Upper lobe of left lung (tissue), 6 donors: ENCODE measurements at regions not wholly inside any gene's neighbourhood (a gene's known extent, or its start where the extent isn't known, plus 50 kb on each side); places are given as distances from the start of the nearest gene placed in this dataset.

ENCODE experiments used
- ATAC-seq, 2 donors: fragments of 200-7000 bp; cut with Tn5 transposase; one replicate each; pipeline ENCODE4 v1.9.1; 2022; ENCODE audit warnings: mild to moderate bottlenecking in 2 of 2, moderate library complexity in 2 of 2; ENCODE audit not compliant: low FRiP score in 2 of 2
- DNase-seq, 2 donors: peaks; one replicate each; pipeline ENCODE4 v3.0.0-alpha.2; 2019 to 2020
- H3K27ac ChIP-seq, 4 donors: fragments of 200-600 bp; sonication (generic); one replicate each; pipeline ENCODE4 v1.5.1; 2016 to 2019
- H3K27me3 ChIP-seq, 4 donors: fragments of 200-600 bp; sonication (generic); one replicate each; pipeline ENCODE4 v1.5.1; 2017 to 2019
- H3K36me3 ChIP-seq, 4 donors: fragments of 200-600 bp; sonication (generic); one replicate each; pipeline ENCODE4 v1.5.1; 2016 to 2019
- H3K4me1 ChIP-seq, 4 donors: fragments of 200-600 bp; sonication (generic); one replicate each; pipeline ENCODE4 v1.5.1; 2018 to 2019
- H3K4me3 ChIP-seq, 4 donors: fragments of 200-600 bp; sonication (generic); one replicate each; pipeline ENCODE4 v1.5.1; 2017 to 2019; ENCODE audit warnings: mild to moderate bottlenecking in 2 of 4, moderate library complexity in 1 of 4
- H3K9me3 ChIP-seq, 4 donors: fragments of 200-600 bp; sonication (generic); one replicate each; pipeline ENCODE4 v1.5.1; 2018 to 2019
- CTCF ChIP-seq, 6 experiments: fragments of 450-650 bp in 4 of 6; fragments of 200-600 bp in 2 of 6; sonication (generic) in 2 of 6; IDR thresholded peaks; one replicate each; pipeline ENCODE4 v1.5.1; 2016 to 2019; ENCODE audit warnings: antibody characterized with exemption in 6 of 6
- EP300 ChIP-seq, 4 donors: sonication (generic); formaldehyde crosslinking; IDR thresholded peaks; one replicate each; pipeline ENCODE4 v1.5.1; 2017; ENCODE audit warnings: antibody characterized with exemption in 4 of 4, control low read depth in 2 of 4
- POLR2A ChIP-seq, 4 donors: fragments of 450-650 bp; IDR thresholded peaks; one replicate each; pipeline ENCODE4 v1.5.1; 2016 to 2017; ENCODE audit warnings: antibody characterized with exemption in 4 of 4, mild to moderate bottlenecking in 2 of 4
- POLR2AphosphoS5 ChIP-seq, 2 donors: sonication (generic); formaldehyde crosslinking; IDR thresholded peaks; one replicate each; pipeline ENCODE4 v1.5.1; 2017; ENCODE audit warnings: antibody characterized with exemption in 2 of 2
- WGBS, 2 donors: methylation state at CpG; one replicate each; pipeline ENCODE4 v1.1.5; 2017 to 2018; 5-methylcytosine and 5-hydroxymethylcytosine counted together
- donor health status: DM: no; HTN: no; CAD: no; lungs with moderate emphysema.
- donor health status: DM: no; HTN: yes; CAD: no; lungs with severe emphysema.

- H3K27ac ChIP-seq: no peak overlapping the region
- no peak for TF ChIP-seq EP300 (IDR thresholded peaks at IDR 0.05)
- TF ChIP-seq POLR2AphosphoS5 (IDR thresholded peaks at IDR 0.05): no peak
- no peak for TF ChIP-seq POLR2A (IDR thresholded peaks at IDR 0.05)
- TF ChIP-seq CTCF (IDR thresholded peaks at IDR 0.05): no peak
- H3K4me1 ChIP-seq: no peaks in the 10 kb centered on the region
- H3K9me3 ChIP-seq: no peaks in the 10 kb centered on the region
- no peak for ATAC-seq
- H3K36me3 ChIP-seq: no peaks in the 10 kb centered on the region
- no peak overlapping the region for H3K4me3 ChIP-seq
- no peaks in the 10 kb centered on the region for H3K27me3 ChIP-seq
- peak in 1 of 2 donors; percentile 76 for DNase-seq
- WGBS, 2 donors: 89 to 92% methylated on average over 7 to 21 of the region's 21 CpGs
Observed at GRCh38 chr6:114541794-114542193, 199.0 kb upstream of the HS3ST5 start.

GRCh38 chr6:114537977-114538376 is 195.2 kb upstream of the HS3ST5 start:
- TF ChIP-seq POLR2A (IDR thresholded peaks at IDR 0.05): no peak
- no peak for TF ChIP-seq POLR2AphosphoS5 (IDR thresholded peaks at IDR 0.05)
- no peak for TF ChIP-seq EP300 (IDR thresholded peaks at IDR 0.05)
- no peak for TF ChIP-seq CTCF (IDR thresholded peaks at IDR 0.05)
- WGBS, 2 donors: 80 to 84% methylated on average over 3 of the region's 3 CpGs
- no peaks in the 10 kb centered on the region for H3K4me1 ChIP-seq

DNA sequence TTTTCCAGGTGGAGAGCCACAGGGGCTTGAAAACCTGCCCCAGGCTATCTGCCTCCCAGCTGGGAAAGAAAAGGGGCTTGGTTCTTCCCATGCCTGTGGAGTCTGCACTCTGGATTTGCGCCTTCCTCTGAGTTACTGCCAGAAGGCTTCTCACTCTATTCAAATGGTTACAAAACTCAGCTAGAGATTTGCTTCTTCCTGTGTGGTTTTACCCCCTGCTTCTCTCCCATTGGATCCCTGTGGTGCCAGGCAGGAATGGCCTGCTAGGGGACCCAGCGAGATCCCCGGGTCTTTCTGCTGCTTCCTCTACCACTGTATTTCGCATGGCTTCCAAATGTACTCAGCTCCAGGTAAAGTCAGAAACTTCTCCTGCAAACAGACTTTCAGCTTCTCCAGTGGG is 192.0 kb upstream of the HS3ST5 start:
- 76 to 91% methylated on average over 2 to 4 of the region's 4 CpGs for WGBS, 2 donors
- H3K4me1 ChIP-seq: no peaks in the 10 kb centered on the region
- H3K36me3 ChIP-seq: no peaks in the 10 kb centered on the region
- ATAC-seq (no peak), DNase-seq (no peak)
- no peaks in the 10 kb centered on the region for H3K9me3 ChIP-seq
- no peaks in the 10 kb centered on the region for H3K27me3 ChIP-seq
- H3K4me3 ChIP-seq: no peak overlapping the region
- no peak overlapping the region for H3K27ac ChIP-seq
- TF ChIP-seq POLR2A (IDR thresholded peaks at IDR 0.05) (no peak), POLR2AphosphoS5 (IDR thresholded peaks at IDR 0.05) (no peak), EP300 (IDR thresholded peaks at IDR 0.05) (no peak), CTCF (IDR thresholded peaks at IDR 0.05) (no peak)

More at GRCh38 chr6:114537977-114538376, 195.2 kb upstream of the HS3ST5 start:
- ATAC-seq: no peak
- H3K36me3 ChIP-seq: no peaks in the 10 kb centered on the region
- no peak overlapping the region for H3K27ac ChIP-seq
- no peaks in the 10 kb centered on the region for H3K9me3 ChIP-seq
- no peak for DNase-seq
- H3K27me3 ChIP-seq: no peaks in the 10 kb centered on the region
- H3K4me3 ChIP-seq: no peak overlapping the region

GRCh38 chr6:114524081-114524480 is 181.3 kb upstream of the HS3ST5 start:
- Histone ChIP-seq H3K4me1 (no peaks in the 10 kb centered on the region), H3K27me3 (no peaks in the 10 kb centered on the region), H3K27ac (no peak overlapping the region), H3K36me3 (no peaks in the 10 kb centered on the region), H3K4me3 (no peak overlapping the region), H3K9me3 (no peaks in the 10 kb centered on the region)
- DNase-seq: no peak
- TF ChIP-seq CTCF (IDR thresholded peaks at IDR 0.05) (no peak), EP300 (IDR thresholded peaks at IDR 0.05) (no peak), POLR2AphosphoS5 (IDR thresholded peaks at IDR 0.05) (no peak), POLR2A (IDR thresholded peaks at IDR 0.05) (no peak)
- ATAC-seq: no peak

- no peaks in the 10 kb centered on the region for H3K27me3 ChIP-seq
- H3K27ac ChIP-seq: no peak overlapping the region
- WGBS, 2 donors: 73 to 80% methylated on average over 2 of the region's 2 CpGs
Observed at GRCh38 chr6:114523508-114523907, 180.7 kb upstream of the HS3ST5 start.

More at GRCh38 chr6:114523508-114523907, 180.7 kb upstream of the HS3ST5 start:
- TF ChIP-seq POLR2AphosphoS5 (IDR thresholded peaks at IDR 0.05) (no peak), EP300 (IDR thresholded peaks at IDR 0.05) (no peak), CTCF (IDR thresholded peaks at IDR 0.05) (no peak), POLR2A (IDR thresholded peaks at IDR 0.05) (no peak)
- ATAC-seq (no peak), DNase-seq (no peak)
- Histone ChIP-seq H3K9me3 (no peaks in the 10 kb centered on the region), H3K4me3 (no peak overlapping the region), H3K36me3 (no peaks in the 10 kb centered on the region), H3K4me1 (no peaks in the 10 kb centered on the region)
